Esophagus squamous epithelium (tissue), 4 donors: ENCODE measurements at regions not wholly inside any gene's neighbourhood (a gene's known extent, or its start where the extent isn't known, plus 50 kb on each side); places are given as distances from the start of the nearest gene placed in this dataset.

Experiments
- POLR2A ChIP-seq, 4 donors: fragments of 450-650 bp; IDR thresholded peaks; one replicate each; pipeline ENCODE4 v1.6.1; 2017; ENCODE audit warnings: antibody characterized with exemption in 4 of 4, mild to moderate bottlenecking in 4 of 4, moderate library complexity in 3 of 4
- TF ChIP-seq, protein P1 (sequence below), 6 experiments: fragments of 450-650 bp in 4 of 6; fragments of 200-600 bp in 2 of 6; sonication (generic) in 2 of 6; IDR thresholded peaks; one replicate each; pipeline ENCODE4 v1.5.1; 2016 to 2019; ENCODE audit warnings: antibody characterized with exemption in 6 of 6, mild to moderate bottlenecking in 4 of 6, moderate library complexity in 4 of 6

DNA sequence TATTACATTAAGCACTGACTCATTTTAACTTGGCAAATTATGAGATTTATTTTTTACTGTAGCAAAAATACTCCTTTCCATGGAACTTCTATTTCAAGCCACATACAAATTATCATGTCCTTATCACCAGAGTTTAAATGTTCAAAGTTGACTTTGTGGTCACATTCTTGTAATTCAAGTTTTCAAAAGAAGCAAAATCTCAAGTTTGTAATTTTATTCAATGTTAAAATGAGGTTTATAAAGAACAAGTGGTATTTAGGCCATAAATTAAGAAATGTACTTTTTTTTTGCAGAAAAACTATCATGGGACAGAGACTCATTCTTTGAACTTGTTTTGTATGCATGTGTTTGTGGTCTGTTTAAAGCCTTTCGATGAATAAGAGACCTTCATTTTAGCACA, 811.5 kb downstream of the TENT5A start:
- TF ChIP-seq, protein P1, sequence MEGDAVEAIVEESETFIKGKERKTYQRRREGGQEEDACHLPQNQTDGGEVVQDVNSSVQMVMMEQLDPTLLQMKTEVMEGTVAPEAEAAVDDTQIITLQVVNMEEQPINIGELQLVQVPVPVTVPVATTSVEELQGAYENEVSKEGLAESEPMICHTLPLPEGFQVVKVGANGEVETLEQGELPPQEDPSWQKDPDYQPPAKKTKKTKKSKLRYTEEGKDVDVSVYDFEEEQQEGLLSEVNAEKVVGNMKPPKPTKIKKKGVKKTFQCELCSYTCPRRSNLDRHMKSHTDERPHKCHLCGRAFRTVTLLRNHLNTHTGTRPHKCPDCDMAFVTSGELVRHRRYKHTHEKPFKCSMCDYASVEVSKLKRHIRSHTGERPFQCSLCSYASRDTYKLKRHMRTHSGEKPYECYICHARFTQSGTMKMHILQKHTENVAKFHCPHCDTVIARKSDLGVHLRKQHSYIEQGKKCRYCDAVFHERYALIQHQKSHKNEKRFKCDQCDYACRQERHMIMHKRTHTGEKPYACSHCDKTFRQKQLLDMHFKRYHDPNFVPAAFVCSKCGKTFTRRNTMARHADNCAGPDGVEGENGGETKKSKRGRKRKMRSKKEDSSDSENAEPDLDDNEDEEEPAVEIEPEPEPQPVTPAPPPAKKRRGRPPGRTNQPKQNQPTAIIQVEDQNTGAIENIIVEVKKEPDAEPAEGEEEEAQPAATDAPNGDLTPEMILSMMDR (IDR thresholded peaks at IDR 0.05) = no peak
- no peak for TF ChIP-seq POLR2A (IDR thresholded peaks at IDR 0.05)
